ENCODE measurements at regions not wholly inside any gene's neighbourhood (a gene's known extent, or its start where the extent isn't known, plus 50 kb on each side); places are given as distances from the start of the nearest gene placed in this dataset.
"Not testable (repeated sequence)": the region's sequence is repeated elsewhere in the genome, so short reads cannot be mapped to it uniquely, and the experiment has no call there.

GRCh38 chrX:3838754-3839153 is 125.3 kb upstream of the PRKX start:
- TF ChIP-seq GABPA (IDR thresholded peaks at IDR 0.05; ENCODE audit: low read depth); CTCF (IDR thresholded peaks at IDR 0.05); NRF1 (IDR thresholded peaks at IDR 0.05; ENCODE audit: low read depth, low read length); YY1 (IDR thresholded peaks at IDR 0.05; ENCODE audit: low read depth); CHD2 (IDR thresholded peaks at IDR 0.05; ENCODE audit: low read length, partially characterized antibody); POLR2AphosphoS5 (IDR thresholded peaks at IDR 0.05; ENCODE audit: low read depth, low read length); USF2 (IDR thresholded peaks at IDR 0.05; ENCODE audit: borderline replicate concordance, low read depth, low read length): not testable (repeated sequence)

All from SK-N-SH (cell line).